SK-N-MC (cell line): ENCODE measurements at regions not wholly inside any gene's neighbourhood (a gene's known extent, or its start where the extent isn't known, plus 50 kb on each side); places are given as distances from the start of the nearest gene placed in this dataset.

Source experiments
- EZH2 ChIP-seq: fragments of 200-600 bp; sonication (generic); IDR thresholded peaks from one replicate; pipeline ENCODE4 v1.6.1; 2017; ENCODE audit warnings: antibody characterized with exemption
- FOXP2 ChIP-seq: optimal IDR thresholded peaks from 2 replicates; pipeline ENCODE3; 2011; ENCODE audit warnings: mild to moderate bottlenecking, moderate library complexity; ENCODE audit not compliant: insufficient read depth; ENCODE audit errors: extremely low read length, control extremely low read depth
- POLR2AphosphoS5 ChIP-seq: IDR thresholded peaks from 2 replicates; pipeline ENCODE4 v1.6.1; 2012; ENCODE audit warnings: mild to moderate bottlenecking, low read depth, low read length, borderline replicate concordance

DNA sequence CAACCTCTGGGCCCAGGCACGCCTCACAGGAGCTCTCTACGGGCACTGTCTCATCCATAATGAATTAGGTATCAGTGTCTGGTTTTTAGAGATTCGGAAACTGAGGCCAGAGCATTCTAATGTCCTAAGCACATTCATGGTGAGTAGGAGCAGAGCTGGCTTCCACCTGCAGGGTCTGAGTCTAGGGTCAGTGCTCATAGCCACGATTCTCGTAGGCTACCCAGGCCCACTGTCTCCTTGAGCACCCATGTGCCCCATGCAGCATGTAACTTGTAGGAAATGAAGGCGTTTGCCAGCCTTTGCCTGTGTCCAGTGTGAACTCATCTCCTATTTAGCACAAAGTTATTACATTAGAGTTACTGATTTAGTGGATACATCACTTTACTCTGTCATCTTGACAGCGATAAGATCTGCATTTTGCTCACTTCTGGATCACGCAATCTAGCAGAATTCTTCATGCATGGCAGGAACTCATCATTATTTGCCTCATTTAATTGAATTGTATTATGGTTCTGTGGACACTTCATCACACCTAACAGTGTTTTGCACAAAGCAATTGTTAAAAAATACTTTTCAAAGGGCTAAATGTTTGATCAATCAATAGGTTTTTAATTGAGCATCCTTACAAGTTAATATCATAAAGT, 205.3 kb upstream of the SULF2 start:
- TF ChIP-seq POLR2AphosphoS5 = no peak
- TF ChIP-seq EZH2 = no peak
- TF ChIP-seq FOXP2 = no peak
